ENCODE measurements at regions not wholly inside any gene's neighbourhood (a gene's known extent, or its start where the extent isn't known, plus 50 kb on each side); places are given as distances from the start of the nearest gene placed in this dataset.
"Not testable (repeated sequence)": the region's sequence is repeated elsewhere in the genome, so short reads cannot be mapped to it uniquely, and the experiment has no call there.

DNA sequence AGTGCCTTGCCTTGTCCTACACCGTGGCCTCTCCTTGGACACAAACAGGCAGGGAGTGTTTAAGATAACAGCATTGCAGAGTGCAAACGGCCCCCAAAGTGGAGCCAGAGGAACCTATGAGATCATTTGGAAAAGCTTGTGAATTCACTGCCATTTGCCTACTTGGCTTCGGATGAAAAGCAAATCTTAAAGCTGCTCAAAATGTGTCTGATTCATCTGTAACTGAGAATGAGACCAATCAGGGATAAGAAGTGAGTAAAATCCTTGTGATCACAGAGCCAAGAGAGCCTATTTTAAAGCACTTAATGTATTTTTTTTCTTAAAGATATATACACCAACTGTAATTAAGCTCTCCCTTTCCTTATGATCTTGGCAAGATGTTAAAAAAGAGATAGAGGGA, 65.7 kb upstream of the BACH2 start:
- H3K9me3 Mint-ChIP-seq = no peaks in the 10 kb centered on the region
- no peak overlapping the region for H3K4me3 Mint-ChIP-seq
- H3K27ac Mint-ChIP-seq = no peak overlapping the region
- H3K4me1 Mint-ChIP-seq (ENCODE audit: low read depth) = no peaks in the 10 kb centered on the region
- no peaks in the 10 kb centered on the region for H3K36me3 Mint-ChIP-seq (ENCODE audit: low read depth)
- peaks cover 8% of the 10 kb centered on the region for H3K27me3 Mint-ChIP-seq (ENCODE audit: low read depth)

- Mint-ChIP-seq H3K36me3 (ENCODE audit: low read depth) (no peaks in the 10 kb centered on the region), H3K4me3 (no peak overlapping the region), H3K9me3 (no peaks in the 10 kb centered on the region), H3K4me1 (ENCODE audit: low read depth) (peaks cover 2% of the 10 kb centered on the region), H3K27me3 (ENCODE audit: low read depth) (peaks cover 8% of the 10 kb centered on the region), H3K27ac (no peak overlapping the region)
These were observed 64.5 kb upstream of the BACH2 start for GRCh38 chr6:90361174-90361573.

- H3K4me1 Mint-ChIP-seq (ENCODE audit: low read depth); H3K4me3 Mint-ChIP-seq; H3K27me3 Mint-ChIP-seq (ENCODE audit: low read depth); H3K27ac Mint-ChIP-seq; H3K36me3 Mint-ChIP-seq (ENCODE audit: low read depth); H3K9me3 Mint-ChIP-seq: not testable (repeated sequence)
These were observed 61.6 kb upstream of the BACH2 start for GRCh38 chr6:90358036-90358770.

- peaks cover 11% of the 10 kb centered on the region for H3K4me1 Mint-ChIP-seq (ENCODE audit: low read depth)
- H3K36me3 Mint-ChIP-seq (ENCODE audit: low read depth) = no peaks in the 10 kb centered on the region
- H3K9me3 Mint-ChIP-seq = no peaks in the 10 kb centered on the region
- H3K27ac Mint-ChIP-seq = no peak overlapping the region
- H3K27me3 Mint-ChIP-seq (ENCODE audit: low read depth) = no peaks in the 10 kb centered on the region
- no peak overlapping the region for H3K4me3 Mint-ChIP-seq
These were observed 59.4 kb upstream of the BACH2 start for GRCh38 chr6:90356012-90356421.

DNA sequence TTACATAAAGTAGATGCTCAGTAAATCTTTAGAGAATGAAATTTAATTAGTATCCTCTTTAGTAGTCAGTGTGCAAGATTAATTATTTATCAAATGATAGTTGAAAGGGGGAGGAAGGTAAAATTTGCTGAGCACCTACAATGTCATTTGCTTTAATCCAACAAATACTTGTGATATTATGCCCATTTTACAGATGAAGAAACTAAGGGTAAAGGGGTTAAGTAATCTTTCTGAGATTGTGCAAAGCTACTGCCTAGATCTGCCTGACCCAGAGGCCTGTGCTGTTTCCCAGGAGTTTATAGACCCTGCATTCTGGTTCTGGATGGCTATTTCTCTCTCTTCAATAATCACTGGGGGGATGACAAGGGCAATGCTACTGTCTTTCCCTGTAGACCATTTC, 58.3 kb upstream of the BACH2 start:
- H3K9me3 Mint-ChIP-seq = no peaks in the 10 kb centered on the region
- no peaks in the 10 kb centered on the region for H3K36me3 Mint-ChIP-seq (ENCODE audit: low read depth)
- no peaks in the 10 kb centered on the region for H3K27me3 Mint-ChIP-seq (ENCODE audit: low read depth)
- no peak overlapping the region for H3K4me3 Mint-ChIP-seq
- H3K4me1 Mint-ChIP-seq (ENCODE audit: low read depth) = peaks cover 19% of the 10 kb centered on the region
- no peak overlapping the region for H3K27ac Mint-ChIP-seq

GRCh38 chr6:90351696-90352095, 55.1 kb upstream of the BACH2 start:
- Mint-ChIP-seq H3K36me3 (ENCODE audit: low read depth) (no peaks in the 10 kb centered on the region), H3K4me3 (no peak overlapping the region), H3K4me1 (ENCODE audit: low read depth) (peaks cover 19% of the 10 kb centered on the region), H3K27ac (no peak overlapping the region), H3K27me3 (ENCODE audit: low read depth) (peaks cover 4% of the 10 kb centered on the region), H3K9me3 (no peaks in the 10 kb centered on the region)

DNA sequence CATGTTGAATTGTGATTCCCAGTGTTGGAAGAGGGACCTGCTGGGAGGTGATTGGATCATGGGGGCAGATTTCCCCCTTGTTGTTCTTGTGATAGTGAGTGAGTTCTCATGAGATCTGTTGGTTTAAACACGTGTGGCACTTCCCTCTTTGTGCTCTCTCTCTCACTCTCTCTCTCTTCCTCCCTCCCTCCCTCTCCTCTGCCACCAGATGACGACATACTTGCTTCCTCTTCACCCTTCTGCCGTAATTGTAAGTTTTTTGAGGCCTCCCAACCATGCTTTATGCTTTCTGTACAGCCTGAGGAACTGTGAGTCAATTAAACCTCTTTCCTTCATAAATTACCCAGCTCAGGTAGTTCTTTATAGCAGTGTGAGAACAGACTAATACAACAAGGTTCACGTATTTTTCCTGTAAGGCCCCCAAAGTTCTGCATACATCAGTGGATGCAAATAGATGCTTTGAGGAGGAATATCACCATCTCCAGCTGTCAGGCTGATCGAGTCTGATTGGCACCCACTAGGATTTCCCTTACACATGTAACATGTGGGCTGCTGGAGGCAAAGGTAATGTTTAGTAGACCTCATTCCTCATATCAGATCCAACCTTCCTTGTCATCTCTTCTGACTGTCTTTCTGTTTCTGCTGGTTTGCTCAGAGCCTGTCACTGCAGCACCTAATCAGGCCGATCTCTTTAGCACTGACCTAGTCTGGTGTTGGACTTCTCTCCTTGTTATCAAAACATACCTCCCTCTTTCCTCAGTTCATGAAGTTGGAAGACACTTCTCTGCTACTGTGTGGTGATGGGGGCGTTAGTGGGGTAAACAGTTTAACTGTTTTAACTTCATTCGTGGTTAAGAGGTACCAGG, 54.3 kb upstream of the BACH2 start:
- Mint-ChIP-seq H3K36me3 (ENCODE audit: low read depth) (no peaks in the 10 kb centered on the region), H3K4me3 (no peak overlapping the region), H3K9me3 (no peaks in the 10 kb centered on the region), H3K27ac (peak overlapping the region; percentile 76), H3K27me3 (ENCODE audit: low read depth) (peaks cover 7% of the 10 kb centered on the region), H3K4me1 (ENCODE audit: low read depth) (peaks cover 16% of the 10 kb centered on the region)

GRCh38 chr6:90347411-90347851, 50.8 kb upstream of the BACH2 start:
- Mint-ChIP-seq H3K4me1 (ENCODE audit: low read depth) (peaks cover 15% of the 10 kb centered on the region), H3K36me3 (ENCODE audit: low read depth) (no peaks in the 10 kb centered on the region), H3K4me3 (no peak overlapping the region), H3K9me3 (no peaks in the 10 kb centered on the region), H3K27me3 (ENCODE audit: low read depth) (peaks cover 21% of the 10 kb centered on the region), H3K27ac (no peak overlapping the region)

DNA sequence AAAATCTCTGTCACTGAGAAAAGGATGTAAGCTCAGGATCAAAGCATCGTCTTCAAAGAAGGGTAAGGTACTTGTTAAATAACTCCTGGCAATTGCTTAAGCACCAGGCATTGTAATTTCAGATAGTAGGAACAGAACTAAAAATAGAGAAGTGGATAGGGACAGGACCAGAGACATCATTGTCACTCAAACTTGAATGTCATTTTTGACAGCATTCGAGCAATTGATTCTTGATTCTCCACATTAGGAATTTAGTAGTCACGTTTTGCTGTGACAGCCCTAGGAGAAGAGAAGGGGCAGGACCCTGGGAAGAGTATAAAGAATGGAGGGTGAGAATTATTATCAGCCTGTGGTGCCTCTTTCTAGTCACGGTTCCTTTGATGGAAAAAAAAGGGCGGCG, 50.1 kb upstream of the BACH2 start:
- H3K9me3 Mint-ChIP-seq = no peaks in the 10 kb centered on the region
- H3K4me1 Mint-ChIP-seq (ENCODE audit: low read depth) = peaks cover 12% of the 10 kb centered on the region
- H3K27me3 Mint-ChIP-seq (ENCODE audit: low read depth) = peaks cover 25% of the 10 kb centered on the region
- H3K36me3 Mint-ChIP-seq (ENCODE audit: low read depth) = no peaks in the 10 kb centered on the region
- no peak overlapping the region for H3K27ac Mint-ChIP-seq
- H3K4me3 Mint-ChIP-seq = no peak overlapping the region
